ENCODE measurements at regions not wholly inside any gene's neighbourhood (a gene's known extent, or its start where the extent isn't known, plus 50 kb on each side); places are given as distances from the start of the nearest gene placed in this dataset.

- Mint-ChIP-seq H3K9me3 (no peaks in the 10 kb centered on the region), H3K27me3 (peaks cover 3 to 20% (median 10%) of the 10 kb centered on the region in 5 donors), H3K4me3 (no peak overlapping the region), H3K27ac (no peak overlapping the region), H3K36me3 (no peaks in the 10 kb centered on the region), H3K4me1 (no peaks in the 10 kb centered on the region)
- ATAC-seq (no peak), DNase-seq (no peak)
- POLR2A ChIA-PET, result no interaction called here
Observed at GRCh38 chr3:134704133-134704532, 53.3 kb upstream of the KY start.

- Mint-ChIP-seq H3K36me3 (no peaks in the 10 kb centered on the region), H3K9me3 (no peaks in the 10 kb centered on the region), H3K4me3 (no peak overlapping the region), H3K27me3 (peaks cover 3 to 18% (median 10%) of the 10 kb centered on the region in 5 donors), H3K4me1 (no peaks in the 10 kb centered on the region), H3K27ac (no peak overlapping the region)
- DNase-seq (no peak), ATAC-seq (no peak)
- POLR2A ChIA-PET, result no interaction called here
Observed at GRCh38 chr3:134704556-134704955, 53.7 kb upstream of the KY start.

GRCh38 chr3:134707908-134708597 lies 57.2 kb upstream of the KY start:
- DNase-seq (no peak), ATAC-seq (no peak)
- H3K27me3 Mint-ChIP-seq, result peaks cover 0 to 8% (median 2%) of the 10 kb centered on the region in 5 donors
- H3K27ac Mint-ChIP-seq, result no peak overlapping the region
- no peaks in the 10 kb centered on the region for H3K4me1 Mint-ChIP-seq
- H3K9me3 Mint-ChIP-seq, result no peaks in the 10 kb centered on the region
- no peak overlapping the region for H3K4me3 Mint-ChIP-seq
- H3K36me3 Mint-ChIP-seq, result no peaks in the 10 kb centered on the region
- POLR2A ChIA-PET, result no interaction called here

- H3K36me3 Mint-ChIP-seq, result no peaks in the 10 kb centered on the region
- H3K27me3 Mint-ChIP-seq, result peaks cover 0 to 8% (median 2%) of the 10 kb centered on the region in 5 donors
- H3K9me3 Mint-ChIP-seq, result no peaks in the 10 kb centered on the region
- peak overlapping the region in 1 of 10 donors; percentile 9 for H3K27ac Mint-ChIP-seq
- ATAC-seq, result no peak
- DNase-seq, result no peak
- H3K4me3 Mint-ChIP-seq, result no peak overlapping the region
- POLR2A ChIA-PET, result no interaction called here
- H3K4me1 Mint-ChIP-seq, result no peaks in the 10 kb centered on the region
Observed at GRCh38 chr3:134708671-134709070, 57.8 kb upstream of the KY start.

- Mint-ChIP-seq H3K9me3 (no peaks in the 10 kb centered on the region), H3K27ac (no peak overlapping the region), H3K27me3 (peaks cover 0 to 5% (median 0%) of the 10 kb centered on the region in 5 donors), H3K4me3 (no peak overlapping the region), H3K4me1 (no peaks in the 10 kb centered on the region), H3K36me3 (no peaks in the 10 kb centered on the region)
- ATAC-seq (no peak), DNase-seq (no peak)
- POLR2A ChIA-PET, result no interaction called here
Observed at GRCh38 chr3:134709076-134709475, 58.3 kb upstream of the KY start.

- DNase-seq (no peak), ATAC-seq (no peak)
- Mint-ChIP-seq H3K27ac (no peak overlapping the region), H3K9me3 (no peaks in the 10 kb centered on the region), H3K4me3 (no peak overlapping the region), H3K27me3 (peaks cover 0 to 3% (median 0%) of the 10 kb centered on the region in 5 donors), H3K4me1 (no peaks in the 10 kb centered on the region), H3K36me3 (no peaks in the 10 kb centered on the region)
- POLR2A ChIA-PET, result no interaction called here
Observed at GRCh38 chr3:134709561-134710312, 58.9 kb upstream of the KY start.

- ATAC-seq, result no peak
- DNase-seq, result no peak
- POLR2A ChIA-PET, result interaction anchor here (0.7 kb wide), 1 partner anchor 173 kb away, joined by 3 read pairs; no protein-coding TSS in a partner anchor
- Mint-ChIP-seq H3K4me1 (no peaks in the 10 kb centered on the region), H3K36me3 (no peaks in the 10 kb centered on the region), H3K9me3 (no peaks in the 10 kb centered on the region), H3K4me3 (no peak overlapping the region), H3K27ac (no peak overlapping the region), H3K27me3 (peaks cover 0 to 3% (median 0%) of the 10 kb centered on the region in 5 donors)
Observed at GRCh38 chr3:134710313-134710680, 59.5 kb upstream of the KY start.

GRCh38 chr3:134711284-134711683 lies 60.5 kb upstream of the KY start:
- peaks cover 0 to 7% (median 0%) of the 10 kb centered on the region in 5 donors for H3K27me3 Mint-ChIP-seq
- H3K36me3 Mint-ChIP-seq, result no peaks in the 10 kb centered on the region
- no peak for DNase-seq
- H3K27ac Mint-ChIP-seq, result no peak overlapping the region
- no peak overlapping the region for H3K4me3 Mint-ChIP-seq
- no peaks in the 10 kb centered on the region for H3K4me1 Mint-ChIP-seq
- no peak for ATAC-seq
- POLR2A ChIA-PET, result no interaction called here
- no peaks in the 10 kb centered on the region for H3K9me3 Mint-ChIP-seq

GRCh38 chr3:134713671-134714070 lies 62.8 kb upstream of the KY start:
- no peak overlapping the region for H3K27ac Mint-ChIP-seq
- no peak overlapping the region for H3K4me3 Mint-ChIP-seq
- POLR2A ChIA-PET, result no interaction called here
- DNase-seq (no peak), ATAC-seq (no peak)
- H3K36me3 Mint-ChIP-seq, result no peaks in the 10 kb centered on the region
- H3K9me3 Mint-ChIP-seq, result no peaks in the 10 kb centered on the region
- no peaks in the 10 kb centered on the region for H3K4me1 Mint-ChIP-seq
- peaks cover 0 to 12% (median 0%) of the 10 kb centered on the region in 5 donors for H3K27me3 Mint-ChIP-seq

GRCh38 chr3:134718726-134719125 lies 67.9 kb upstream of the KY start:
- H3K9me3 Mint-ChIP-seq, result no peaks in the 10 kb centered on the region
- H3K27me3 Mint-ChIP-seq, result peaks cover 0 to 14% (median 5%) of the 10 kb centered on the region in 5 donors
- no peak for DNase-seq
- POLR2A ChIA-PET, result no interaction called here
- H3K36me3 Mint-ChIP-seq, result no peaks in the 10 kb centered on the region
- no peak overlapping the region for H3K27ac Mint-ChIP-seq
- H3K4me1 Mint-ChIP-seq, result no peaks in the 10 kb centered on the region
- no peak for ATAC-seq
- no peak overlapping the region for H3K4me3 Mint-ChIP-seq

GRCh38 chr3:134721214-134721613 lies 70.4 kb upstream of the KY start:
- Mint-ChIP-seq H3K4me3 (no peak overlapping the region), H3K9me3 (no peaks in the 10 kb centered on the region), H3K36me3 (no peaks in the 10 kb centered on the region), H3K27ac (no peak overlapping the region), H3K4me1 (no peaks in the 10 kb centered on the region), H3K27me3 (peaks cover 2 to 31% (median 5%) of the 10 kb centered on the region in 5 donors)
- POLR2A ChIA-PET, result no interaction called here
- ATAC-seq (no peak), DNase-seq (no peak)

GRCh38 chr3:134722969-134723368 lies 72.1 kb upstream of the EPHB1 start:
- Mint-ChIP-seq H3K4me1 (no peaks in the 10 kb centered on the region), H3K9me3 (no peaks in the 10 kb centered on the region), H3K36me3 (no peaks in the 10 kb centered on the region), H3K27ac (no peak overlapping the region), H3K4me3 (no peak overlapping the region), H3K27me3 (peaks cover 10 to 49% (median 17%) of the 10 kb centered on the region in 5 donors)
- POLR2A ChIA-PET, result no interaction called here
- ATAC-seq (no peak), DNase-seq (no peak)

GRCh38 chr3:134729649-134730048 lies 65.4 kb upstream of the EPHB1 start:
- Mint-ChIP-seq H3K4me1 (no peaks in the 10 kb centered on the region), H3K9me3 (no peaks in the 10 kb centered on the region), H3K27me3 (peaks cover 12 to 36% (median 20%) of the 10 kb centered on the region in 5 donors), H3K27ac (no peak overlapping the region), H3K36me3 (no peaks in the 10 kb centered on the region), H3K4me3 (no peak overlapping the region)
- DNase-seq (no peak), ATAC-seq (no peak)
- POLR2A ChIA-PET, result no interaction called here

GRCh38 chr3:134737516-134737915 lies 57.5 kb upstream of the EPHB1 start:
- no peak overlapping the region for H3K27ac Mint-ChIP-seq
- no peak for DNase-seq
- H3K4me3 Mint-ChIP-seq, result no peak overlapping the region
- peaks cover 0 to 2% (median 0%) of the 10 kb centered on the region in 9 donors for H3K9me3 Mint-ChIP-seq
- POLR2A ChIA-PET, result no interaction called here
- no peaks in the 10 kb centered on the region for H3K4me1 Mint-ChIP-seq
- H3K36me3 Mint-ChIP-seq, result no peaks in the 10 kb centered on the region
- peaks cover 0 to 12% (median 6%) of the 10 kb centered on the region in 5 donors for H3K27me3 Mint-ChIP-seq
- no peak for ATAC-seq

Measured in naive thymus-derived CD8-positive, alpha-beta T cell (primary cell).